KMS-11 (cell line): ENCODE measurements at regions not wholly inside any gene's neighbourhood (a gene's known extent, or its start where the extent isn't known, plus 50 kb on each side); places are given as distances from the start of the nearest gene placed in this dataset.

ENCODE experiments used
- H2AFZ ChIP-seq: fragments of 200-600 bp; sonication (generic); 2 replicates; pipeline ENCODE4 v1.6.1; 2016; ENCODE audit warnings: antibody characterized with exemption, mixed run types, low read depth
- H3K27ac ChIP-seq: fragments of 200-600 bp; sonication (generic); 2 replicates; pipeline ENCODE4 v1.6.1; 2016; ENCODE audit warnings: mild to moderate bottlenecking, mixed run types
- H3K27me3 ChIP-seq: fragments of 200-600 bp; sonication (generic); 2 replicates; pipeline ENCODE4 v1.6.1; 2017; ENCODE audit warnings: mild to moderate bottlenecking, low read depth, mixed run types, moderate library complexity; ENCODE audit not compliant: insufficient read depth
- H3K36me3 ChIP-seq: fragments of 200-600 bp; sonication (generic); 2 replicates; pipeline ENCODE4 v1.6.1; 2017; ENCODE audit warnings: mild to moderate bottlenecking, mixed run types; ENCODE audit not compliant: insufficient read depth
- H3K4me1 ChIP-seq: fragments of 200-600 bp; sonication (generic); 2 replicates; pipeline ENCODE4 v1.6.1; 2016; ENCODE audit warnings: mild to moderate bottlenecking, low read depth, mixed run types; ENCODE audit not compliant: poor library complexity, severe bottlenecking
- H3K4me2 ChIP-seq: fragments of 200-600 bp; sonication (generic); 2 replicates; pipeline ENCODE4 v1.7.0; 2016; ENCODE audit warnings: mild to moderate bottlenecking, mixed run types
- H3K4me3 ChIP-seq: fragments of 200-600 bp; sonication (generic); IDR thresholded peaks from 2 replicates; pipeline ENCODE4 v1.6.1; 2017; ENCODE audit warnings: low read depth, low read length, mixed read lengths; ENCODE audit not compliant: insufficient read depth
- H3K79me2 ChIP-seq: fragments of 200-600 bp; sonication (generic); 2 replicates; pipeline ENCODE4 v1.6.1; 2016; ENCODE audit warnings: low read depth, mixed run types; ENCODE audit not compliant: insufficient read depth
- H3K9ac ChIP-seq: fragments of 200-600 bp; sonication (generic); 2 replicates; pipeline ENCODE4 v1.6.1; 2016; ENCODE audit warnings: mild to moderate bottlenecking, mixed run types
- H4K20me1 ChIP-seq: fragments of 200-600 bp; sonication (generic); 2 replicates; pipeline ENCODE4 v1.6.1; 2016; ENCODE audit warnings: mild to moderate bottlenecking, mixed run types; ENCODE audit not compliant: insufficient read depth
- CTCF ChIP-seq: fragments of 200-600 bp; sonication (generic); conservative IDR thresholded peaks from 2 replicates; pipeline ENCODE4 v1.6.1; 2017; ENCODE audit warnings: low read depth, mild to moderate bottlenecking, antibody characterized with exemption, low read length, moderate library complexity, mixed read lengths

- Histone ChIP-seq H3K79me2 (no peaks in the 10 kb centered on the region), H3K27me3 (no peaks in the 10 kb centered on the region), H2AFZ (no peak overlapping the region), H3K9ac (no peak overlapping the region), H3K4me2 (no peak overlapping the region), H3K4me3 (no peak overlapping the region), H4K20me1 (no peaks in the 10 kb centered on the region), H3K4me1 (no peaks in the 10 kb centered on the region), H3K27ac (no peak overlapping the region), H3K36me3 (no peaks in the 10 kb centered on the region)
- TF ChIP-seq CTCF = no peak
Observed at GRCh38 chr6:165804331-165805066, 141.5 kb upstream of the PDE10A start.

GRCh38 chr6:165800337-165800736 lies 137.3 kb upstream of the PDE10A start:
- no peak overlapping the region for H3K4me2 ChIP-seq
- no peaks in the 10 kb centered on the region for H4K20me1 ChIP-seq
- no peak overlapping the region for H3K4me3 ChIP-seq
- no peaks in the 10 kb centered on the region for H3K36me3 ChIP-seq
- no peak overlapping the region for H2AFZ ChIP-seq
- H3K27ac ChIP-seq = no peak overlapping the region
- H3K79me2 ChIP-seq = no peaks in the 10 kb centered on the region
- no peak overlapping the region for H3K9ac ChIP-seq
- no peaks in the 10 kb centered on the region for H3K4me1 ChIP-seq
- H3K27me3 ChIP-seq = no peaks in the 10 kb centered on the region
- TF ChIP-seq CTCF = no peak

- H3K4me1 ChIP-seq = no peaks in the 10 kb centered on the region
- no peak overlapping the region for H3K4me2 ChIP-seq
- H3K4me3 ChIP-seq = no peak overlapping the region
- TF ChIP-seq CTCF = no peak
- H3K79me2 ChIP-seq = no peaks in the 10 kb centered on the region
- no peaks in the 10 kb centered on the region for H4K20me1 ChIP-seq
- no peak overlapping the region for H2AFZ ChIP-seq
- no peak overlapping the region for H3K9ac ChIP-seq
- H3K27me3 ChIP-seq = no peaks in the 10 kb centered on the region
- H3K27ac ChIP-seq = no peak overlapping the region
- H3K36me3 ChIP-seq = no peaks in the 10 kb centered on the region
Observed at GRCh38 chr6:165799391-165800153, 136.5 kb upstream of the PDE10A start.

- no peak overlapping the region for H3K9ac ChIP-seq
- H3K27me3 ChIP-seq = no peaks in the 10 kb centered on the region
- TF ChIP-seq CTCF = no peak
- H3K4me3 ChIP-seq = no peak overlapping the region
- no peaks in the 10 kb centered on the region for H3K4me1 ChIP-seq
- no peaks in the 10 kb centered on the region for H3K36me3 ChIP-seq
- no peak overlapping the region for H3K27ac ChIP-seq
- no peak overlapping the region for H3K4me2 ChIP-seq
- no peak overlapping the region for H2AFZ ChIP-seq
- H3K79me2 ChIP-seq = no peaks in the 10 kb centered on the region
- H4K20me1 ChIP-seq = no peaks in the 10 kb centered on the region
Observed at GRCh38 chr6:165798991-165799390, 135.9 kb upstream of the PDE10A start.
